ENCODE measurements at regions not wholly inside any gene's neighbourhood (a gene's known extent, or its start where the extent isn't known, plus 50 kb on each side); places are given as distances from the start of the nearest gene placed in this dataset.

DNA sequence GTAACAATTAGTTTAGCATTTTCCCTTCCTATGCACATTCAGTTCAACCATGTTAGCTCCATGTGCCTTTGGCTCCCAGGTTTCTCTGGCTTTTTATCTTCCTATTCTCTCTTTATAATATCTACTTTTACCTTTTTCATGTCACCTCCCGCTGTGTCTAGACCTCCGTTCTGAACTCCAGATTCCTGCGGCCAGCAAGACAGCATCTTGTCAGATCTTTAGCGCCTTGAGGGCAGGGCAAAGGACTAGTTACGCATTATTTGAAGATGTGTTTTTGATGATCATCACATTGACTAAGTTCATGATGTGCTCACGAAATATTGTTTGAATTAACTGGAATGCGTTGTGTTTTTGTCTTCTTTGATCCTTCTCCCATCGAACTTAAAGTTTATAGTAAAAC, 1126.8 kb downstream of the CDH11 start:
- intact Hi-C loops (cut with DNase I), result no loop called here
- no peak overlapping the region for H3K4me3 ChIP-seq
- H3K36me3 ChIP-seq, result no peaks in the 10 kb centered on the region

DNA sequence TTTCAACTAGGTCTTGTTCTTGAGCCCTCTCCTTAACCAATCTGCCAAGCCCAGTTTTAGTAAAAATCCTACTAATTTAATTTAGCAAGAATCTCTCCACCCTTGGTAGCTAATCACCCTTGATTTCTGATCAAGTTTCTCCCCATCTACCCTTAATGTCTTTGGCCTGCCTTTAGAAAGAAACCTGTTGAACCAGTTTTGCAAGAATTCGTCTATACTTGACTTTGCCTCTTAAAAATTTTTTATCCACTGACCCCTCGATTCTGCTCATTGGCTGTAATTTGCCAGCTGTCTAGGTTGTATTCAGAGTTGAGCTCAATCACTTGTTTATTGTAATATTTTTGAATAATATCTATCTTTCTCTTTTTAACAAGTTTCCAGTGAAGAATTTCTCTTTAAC, 1138.5 kb downstream of the CDH11 start:
- DNase-seq (ENCODE audit: low spot score), result peak; percentile 4
- 52% methylated on average over 2 of the region's 2 CpGs for WGBS
- no peak for TF ChIP-seq POLR2AphosphoS5 (IDR thresholded peaks at IDR 0.05)
- TF ChIP-seq, protein P1, sequence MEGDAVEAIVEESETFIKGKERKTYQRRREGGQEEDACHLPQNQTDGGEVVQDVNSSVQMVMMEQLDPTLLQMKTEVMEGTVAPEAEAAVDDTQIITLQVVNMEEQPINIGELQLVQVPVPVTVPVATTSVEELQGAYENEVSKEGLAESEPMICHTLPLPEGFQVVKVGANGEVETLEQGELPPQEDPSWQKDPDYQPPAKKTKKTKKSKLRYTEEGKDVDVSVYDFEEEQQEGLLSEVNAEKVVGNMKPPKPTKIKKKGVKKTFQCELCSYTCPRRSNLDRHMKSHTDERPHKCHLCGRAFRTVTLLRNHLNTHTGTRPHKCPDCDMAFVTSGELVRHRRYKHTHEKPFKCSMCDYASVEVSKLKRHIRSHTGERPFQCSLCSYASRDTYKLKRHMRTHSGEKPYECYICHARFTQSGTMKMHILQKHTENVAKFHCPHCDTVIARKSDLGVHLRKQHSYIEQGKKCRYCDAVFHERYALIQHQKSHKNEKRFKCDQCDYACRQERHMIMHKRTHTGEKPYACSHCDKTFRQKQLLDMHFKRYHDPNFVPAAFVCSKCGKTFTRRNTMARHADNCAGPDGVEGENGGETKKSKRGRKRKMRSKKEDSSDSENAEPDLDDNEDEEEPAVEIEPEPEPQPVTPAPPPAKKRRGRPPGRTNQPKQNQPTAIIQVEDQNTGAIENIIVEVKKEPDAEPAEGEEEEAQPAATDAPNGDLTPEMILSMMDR (IDR thresholded peaks at IDR 0.05), result no peak
- TF ChIP-seq POLR2A (IDR thresholded peaks at IDR 0.05), result no peak

More for the DNA sequence above, 1126.8 kb downstream of the CDH11 start:
- TF ChIP-seq POLR2AphosphoS5 (IDR thresholded peaks at IDR 0.05) (no peak), POLR2A (IDR thresholded peaks at IDR 0.05) (no peak)
- TF ChIP-seq, protein P1 (IDR thresholded peaks at IDR 0.05), result no peak
- no peaks in the 10 kb centered on the region for H3K4me1 ChIP-seq (replicated peaks)
- no peaks in the 10 kb centered on the region for H3K27me3 ChIP-seq (replicated peaks; ENCODE audit: insufficient read depth)
- 89% methylated on average over 8 of the region's 8 CpGs for whole genome bisulfite sequencing
- H3K9me3 ChIP-seq, result no peaks in the 10 kb centered on the region
- no peak for DNase-seq (ENCODE audit: low spot score)
- no peak overlapping the region for H3K27ac ChIP-seq

DNA sequence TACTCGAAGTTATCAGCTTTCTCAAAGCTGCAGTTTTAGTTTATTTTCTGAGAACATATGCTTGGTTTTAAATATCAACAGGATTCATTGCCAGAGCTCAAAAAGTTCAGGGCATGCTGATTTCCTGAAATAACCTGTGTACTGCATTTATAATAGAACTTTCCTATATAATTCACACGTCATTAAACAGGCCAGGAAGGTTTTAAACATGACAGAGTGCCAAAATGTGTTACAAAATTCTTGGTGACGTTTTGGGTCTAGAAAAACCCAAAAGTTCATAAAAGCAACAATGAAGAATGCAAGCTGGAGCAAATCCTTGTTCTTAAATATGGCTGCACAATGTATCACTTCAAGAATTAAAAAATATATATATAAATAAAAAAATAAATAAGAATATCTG, 1139.1 kb downstream of the CDH11 start:
- Histone ChIP-seq H3K36me3 (no peaks in the 10 kb centered on the region), H3K27ac (no peak overlapping the region), H3K27me3 (replicated peaks; ENCODE audit: insufficient read depth) (no peaks in the 10 kb centered on the region), H3K4me1 (replicated peaks) (no peaks in the 10 kb centered on the region), H3K9me3 (no peaks in the 10 kb centered on the region), H3K4me3 (no peak overlapping the region)
- no peak for DNase-seq (ENCODE audit: low spot score)
- TF ChIP-seq, protein P1 (IDR thresholded peaks at IDR 0.05), result no peak
- TF ChIP-seq POLR2AphosphoS5 (IDR thresholded peaks at IDR 0.05) (no peak), POLR2A (IDR thresholded peaks at IDR 0.05) (no peak)
- 38% methylated on average over 3 of the region's 3 CpGs for WGBS
- intact Hi-C loops (cut with DNase I), result no loop called here

More for the DNA sequence above, 1138.5 kb downstream of the CDH11 start:
- Histone ChIP-seq H3K9me3 (no peaks in the 10 kb centered on the region), H3K4me1 (replicated peaks) (no peaks in the 10 kb centered on the region), H3K27me3 (replicated peaks; ENCODE audit: insufficient read depth) (no peaks in the 10 kb centered on the region), H3K27ac (no peak overlapping the region), H3K4me3 (no peak overlapping the region), H3K36me3 (no peaks in the 10 kb centered on the region)
- intact Hi-C loops (cut with DNase I), result no loop called here

DNA sequence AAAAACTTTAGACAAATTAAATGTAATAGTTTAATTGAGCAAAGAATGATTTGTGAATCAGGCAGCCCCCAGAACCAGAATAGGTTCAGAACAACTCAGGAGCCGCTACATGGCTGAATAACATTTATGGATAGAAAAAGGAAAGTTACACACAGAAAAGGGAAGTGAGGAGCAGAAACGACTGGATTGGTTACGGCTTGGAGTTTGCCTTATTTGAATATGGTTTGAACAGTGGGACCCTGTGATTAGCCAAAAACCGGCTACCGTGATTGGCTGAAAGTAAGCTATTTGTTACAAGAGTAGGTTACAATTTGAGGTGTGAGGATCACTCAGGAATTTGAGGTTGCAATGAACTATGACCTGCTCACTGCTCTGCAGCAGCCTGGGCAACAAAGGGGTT, 1139.8 kb downstream of the CDH11 start:
- no peaks in the 10 kb centered on the region for H3K9me3 ChIP-seq
- no peak overlapping the region for H3K27ac ChIP-seq
- no peak for DNase-seq (ENCODE audit: low spot score)
- intact Hi-C loops (cut with DNase I), result no loop called here
- no peaks in the 10 kb centered on the region for H3K4me1 ChIP-seq (replicated peaks)
- TF ChIP-seq, protein P1 (IDR thresholded peaks at IDR 0.05), result no peak
- no peak for TF ChIP-seq POLR2A (IDR thresholded peaks at IDR 0.05)
- TF ChIP-seq POLR2AphosphoS5 (IDR thresholded peaks at IDR 0.05), result no peak
- H3K4me3 ChIP-seq, result no peak overlapping the region
- 87% methylated on average over 5 of the region's 5 CpGs for WGBS
- no peaks in the 10 kb centered on the region for H3K27me3 ChIP-seq (replicated peaks; ENCODE audit: insufficient read depth)
- H3K36me3 ChIP-seq, result no peaks in the 10 kb centered on the region

DNA sequence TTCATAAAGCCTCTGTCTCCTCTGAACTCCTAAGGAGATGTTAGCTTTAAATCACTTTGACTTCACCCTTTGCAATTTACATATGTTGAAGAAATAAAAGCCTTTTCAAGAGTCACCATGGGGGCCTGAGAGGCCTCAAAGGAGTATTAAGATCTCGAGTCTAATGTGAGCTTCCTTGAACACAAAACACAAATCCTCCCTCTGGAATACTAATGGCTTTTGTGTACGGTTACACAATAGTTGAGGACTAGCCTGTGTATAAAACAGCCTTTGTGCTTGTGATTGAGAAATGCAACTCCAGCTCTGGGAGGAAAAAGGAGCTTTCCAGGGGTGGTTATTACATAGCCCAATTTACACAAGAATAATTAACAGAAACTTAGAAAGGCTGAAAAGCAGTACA, 1140.2 kb downstream of the CDH11 start:
- no peak for DNase-seq (ENCODE audit: low spot score)
- no peaks in the 10 kb centered on the region for H3K27me3 ChIP-seq (replicated peaks; ENCODE audit: insufficient read depth)
- TF ChIP-seq POLR2A (IDR thresholded peaks at IDR 0.05), result no peak
- TF ChIP-seq, protein P1 (IDR thresholded peaks at IDR 0.05), result no peak
- TF ChIP-seq POLR2AphosphoS5 (IDR thresholded peaks at IDR 0.05), result no peak
- H3K4me1 ChIP-seq (replicated peaks), result no peaks in the 10 kb centered on the region
- 63% methylated on average over 2 of the region's 2 CpGs for WGBS
- no peak overlapping the region for H3K4me3 ChIP-seq
- H3K27ac ChIP-seq, result no peak overlapping the region
- H3K36me3 ChIP-seq, result no peaks in the 10 kb centered on the region
- H3K9me3 ChIP-seq, result no peaks in the 10 kb centered on the region
- intact Hi-C loops (cut with DNase I), result no loop called here

All from prostate gland (tissue), 2 donors.